MCF 10A (cell line): ENCODE measurements at regions not wholly inside any gene's neighbourhood (a gene's known extent, or its start where the extent isn't known, plus 50 kb on each side); places are given as distances from the start of the nearest gene placed in this dataset.

Experiments used
- BruUV-seq: library from RNA; stranded (reverse); fragments of 400-500 nt; replicated peaks from 2 replicates; lab custom pipeline; 2021; lab: Mats Ljungman, UMichigan
- CTCF ChIA-PET: fragments of 300-600 bp; sonication (Branson Sonifier 250); formaldehyde crosslinking; extraction: SDS; loops from one replicate; lab custom pipeline; 2021; ENCODE audit warnings: antibody characterized with exemption, inconsistent platforms; lab: Yijun Ruan, JAX
- POLR2A ChIA-PET: fragments of 300-600, 350-650 bp; sonication (Branson Sonifier 250); formaldehyde crosslinking; extraction: SDS; loops from one replicate; lab custom pipeline; 2020; ENCODE audit warnings: antibody characterized with exemption, inconsistent platforms; lab: Yijun Ruan, JAX
- DNase-seq: peaks from one replicate; pipeline ENCODE4 v3.0.0-alpha.2; 2018; ENCODE audit not compliant: unreplicated experiment
- H3K27ac Mint-ChIP-seq: one replicate; pipeline ENCODE4 v1.8.0; 2022; ENCODE audit warnings: mild to moderate bottlenecking, low read depth, mixed read lengths; ENCODE audit not compliant: unreplicated experiment
- H3K27me3 Mint-ChIP-seq: one replicate; pipeline ENCODE4 v1.8.0; 2022; ENCODE audit warnings: mixed read lengths; ENCODE audit not compliant: insufficient read depth, unreplicated experiment
- H3K36me3 Mint-ChIP-seq: one replicate; pipeline ENCODE4 v1.8.0; 2022; ENCODE audit warnings: mild to moderate bottlenecking, moderate library complexity, mixed read lengths; ENCODE audit not compliant: insufficient read depth, unreplicated experiment
- H3K4me1 Mint-ChIP-seq: one replicate; pipeline ENCODE4 v1.8.0; 2022; ENCODE audit warnings: mixed read lengths; ENCODE audit not compliant: insufficient read depth, unreplicated experiment
- H3K4me3 Mint-ChIP-seq: one replicate; pipeline ENCODE4 v1.8.0; 2022; ENCODE audit warnings: mild to moderate bottlenecking, moderate library complexity, mixed read lengths; ENCODE audit not compliant: unreplicated experiment
- H3K9me3 Mint-ChIP-seq: one replicate; pipeline ENCODE4 v1.8.0; 2022; ENCODE audit warnings: mixed read lengths; ENCODE audit not compliant: unreplicated experiment
- intact Hi-C: fragments of 100-400 bp; cut with micrococcal nuclease; formaldehyde crosslinking; loops from 2 replicates; pipeline ENCODE4 v1.14.1; 2022
- TF ChIP-seq, protein P1 (sequence below): fragments of 200-600 bp; IDR thresholded peaks from one replicate; pipeline ENCODE4 v1.8.0; 2022; ENCODE audit warnings: antibody characterized with exemption, mild to moderate bottlenecking; ENCODE audit not compliant: unreplicated experiment

DNA sequence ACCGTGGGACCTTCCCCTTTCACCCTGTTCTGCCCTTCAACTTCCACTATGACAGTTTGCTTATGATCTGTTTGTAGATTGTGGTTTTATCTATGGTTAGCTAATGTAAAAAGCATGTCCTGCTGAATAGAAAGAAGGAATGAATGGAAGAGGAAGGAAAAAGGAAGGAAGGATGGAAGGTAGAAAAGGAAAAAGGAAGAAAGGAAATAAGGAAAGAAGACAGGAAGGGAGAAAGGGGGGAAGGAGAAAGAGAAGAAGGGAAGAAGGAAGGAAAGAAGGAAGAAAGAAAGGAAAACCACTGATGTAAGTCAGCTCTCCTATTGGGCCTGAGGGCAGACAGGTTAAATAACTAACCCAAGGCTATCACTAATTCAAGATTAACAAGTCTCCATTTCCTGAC is 319.1 kb upstream of the KLF3 start:
- TF ChIP-seq, protein P1, sequence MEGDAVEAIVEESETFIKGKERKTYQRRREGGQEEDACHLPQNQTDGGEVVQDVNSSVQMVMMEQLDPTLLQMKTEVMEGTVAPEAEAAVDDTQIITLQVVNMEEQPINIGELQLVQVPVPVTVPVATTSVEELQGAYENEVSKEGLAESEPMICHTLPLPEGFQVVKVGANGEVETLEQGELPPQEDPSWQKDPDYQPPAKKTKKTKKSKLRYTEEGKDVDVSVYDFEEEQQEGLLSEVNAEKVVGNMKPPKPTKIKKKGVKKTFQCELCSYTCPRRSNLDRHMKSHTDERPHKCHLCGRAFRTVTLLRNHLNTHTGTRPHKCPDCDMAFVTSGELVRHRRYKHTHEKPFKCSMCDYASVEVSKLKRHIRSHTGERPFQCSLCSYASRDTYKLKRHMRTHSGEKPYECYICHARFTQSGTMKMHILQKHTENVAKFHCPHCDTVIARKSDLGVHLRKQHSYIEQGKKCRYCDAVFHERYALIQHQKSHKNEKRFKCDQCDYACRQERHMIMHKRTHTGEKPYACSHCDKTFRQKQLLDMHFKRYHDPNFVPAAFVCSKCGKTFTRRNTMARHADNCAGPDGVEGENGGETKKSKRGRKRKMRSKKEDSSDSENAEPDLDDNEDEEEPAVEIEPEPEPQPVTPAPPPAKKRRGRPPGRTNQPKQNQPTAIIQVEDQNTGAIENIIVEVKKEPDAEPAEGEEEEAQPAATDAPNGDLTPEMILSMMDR = no peak
- no peak overlapping the region for H3K27ac Mint-ChIP-seq
- no peaks in the 10 kb centered on the region for H3K36me3 Mint-ChIP-seq
- no peaks in the 10 kb centered on the region for H3K27me3 Mint-ChIP-seq
- H3K4me1 Mint-ChIP-seq = peaks cover 6% of the 10 kb centered on the region
- BruUV-seq = no TSS peak
- POLR2A ChIA-PET = interaction anchor here (0.7 kb wide), 1 partner anchor 17 kb away, joined by 5 read pairs; no protein-coding TSS in a partner anchor
- no peak for DNase-seq
- intact Hi-C loops = no loop called here
- CTCF ChIA-PET = interaction anchor here (0.6 kb wide), 1 partner anchor 247 kb away, joined by 5 read pairs; no protein-coding TSS in a partner anchor
- peaks cover 14% of the 10 kb centered on the region for H3K9me3 Mint-ChIP-seq
- H3K4me3 Mint-ChIP-seq = no peak overlapping the region

DNA sequence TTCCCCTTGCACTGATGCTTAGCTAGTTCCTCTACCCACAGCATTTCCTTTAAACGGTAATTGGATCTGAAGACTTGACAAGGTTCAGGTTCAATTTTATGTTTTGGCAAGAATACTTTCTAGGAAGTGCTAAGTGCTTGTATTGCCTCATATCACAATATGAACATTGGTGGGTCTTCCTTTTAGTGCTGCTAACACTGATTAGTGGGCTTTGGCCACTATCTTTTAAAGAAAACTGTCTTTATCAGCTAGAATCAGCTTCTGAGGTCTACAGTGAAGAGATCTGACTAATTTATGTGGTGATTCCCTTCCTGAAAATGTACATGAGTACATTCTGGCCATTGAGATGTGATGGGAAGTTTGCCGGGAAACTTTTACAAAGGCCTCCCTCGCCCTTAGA is 316.7 kb upstream of the KLF3 start:
- peaks cover 14% of the 10 kb centered on the region for H3K9me3 Mint-ChIP-seq
- DNase-seq = no peak
- H3K4me3 Mint-ChIP-seq = no peak overlapping the region
- H3K27me3 Mint-ChIP-seq = no peaks in the 10 kb centered on the region
- peaks cover 6% of the 10 kb centered on the region for H3K4me1 Mint-ChIP-seq
- no peak overlapping the region for H3K27ac Mint-ChIP-seq
- TF ChIP-seq, protein P1 = no peak
- ChIA-PET POLR2A (interaction anchor here (0.8 kb wide), 1 partner anchor 24 kb away, joined by 3 read pairs; no protein-coding TSS in a partner anchor), CTCF (no interaction called here)
- no TSS peak for BruUV-seq
- intact Hi-C loops = no loop called here
- no peaks in the 10 kb centered on the region for H3K36me3 Mint-ChIP-seq

DNA sequence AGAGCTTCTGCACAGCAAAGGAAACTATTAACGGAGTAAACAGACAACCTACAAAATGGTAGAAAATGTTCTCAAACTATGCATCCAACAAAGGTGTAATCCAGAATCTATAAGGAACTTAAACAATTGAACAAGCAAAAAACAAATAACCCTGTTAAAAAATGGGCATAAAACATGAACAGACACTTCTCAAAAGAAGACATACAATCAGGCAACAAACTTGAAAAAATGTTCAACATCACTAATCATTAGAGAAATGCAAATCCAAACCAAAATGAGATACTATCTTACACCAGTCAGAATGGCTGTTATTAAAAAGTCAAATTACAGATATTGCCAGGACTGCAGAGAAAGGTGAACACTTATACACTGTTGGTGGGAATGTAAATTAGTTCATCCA is 309.6 kb upstream of the KLF3 start:
- intact Hi-C loops = no loop called here
- no peak overlapping the region for H3K4me3 Mint-ChIP-seq
- H3K9me3 Mint-ChIP-seq = peaks cover 6% of the 10 kb centered on the region
- no peaks in the 10 kb centered on the region for H3K4me1 Mint-ChIP-seq
- no peaks in the 10 kb centered on the region for H3K27me3 Mint-ChIP-seq
- TF ChIP-seq, protein P1 = no peak
- BruUV-seq = no TSS peak
- ChIA-PET POLR2A (interaction anchor here (0.8 kb wide), 1 partner anchor 12 kb away, joined by 3 read pairs; no protein-coding TSS in a partner anchor), CTCF (interaction anchor here (0.8 kb wide), 1 partner anchor 569 kb away, joined by 3 read pairs; no protein-coding TSS in a partner anchor)
- H3K36me3 Mint-ChIP-seq = no peaks in the 10 kb centered on the region
- no peak overlapping the region for H3K27ac Mint-ChIP-seq
- DNase-seq = no peak

DNA sequence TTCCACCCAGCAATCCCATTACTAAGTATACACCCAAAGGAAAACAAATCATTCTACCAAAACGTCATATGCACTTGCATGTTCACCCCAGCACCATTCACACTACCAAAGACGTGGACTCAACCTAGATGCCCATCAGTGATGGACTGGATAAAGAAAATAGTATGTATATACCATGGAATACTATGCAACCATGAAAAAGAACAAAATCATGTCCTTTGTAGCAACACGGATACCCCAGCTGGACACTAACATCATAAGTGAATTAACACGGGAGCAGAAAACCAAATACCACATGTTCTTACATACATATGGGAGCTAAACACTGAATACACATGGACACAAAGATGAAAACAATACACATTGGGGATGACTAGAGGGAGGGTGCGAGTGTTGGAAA is 309.1 kb upstream of the KLF3 start:
- Mint-ChIP-seq H3K4me1 (peaks cover 1% of the 10 kb centered on the region), H3K27ac (no peak overlapping the region), H3K27me3 (no peaks in the 10 kb centered on the region), H3K4me3 (no peak overlapping the region), H3K36me3 (no peaks in the 10 kb centered on the region), H3K9me3 (peaks cover 6% of the 10 kb centered on the region)
- DNase-seq = no peak
- CTCF ChIA-PET = interaction anchor here (1.1 kb wide), 1 partner anchor 174 kb away, joined by 3 read pairs; no protein-coding TSS in a partner anchor
- no TSS peak for BruUV-seq
- intact Hi-C loops = no loop called here
- TF ChIP-seq, protein P1 = no peak
- POLR2A ChIA-PET = interaction anchor here (0.8 kb wide), 1 partner anchor 13 kb away, joined by 3 read pairs; no protein-coding TSS in a partner anchor
